ENCODE measurements at regions not wholly inside any gene's neighbourhood (a gene's known extent, or its start where the extent isn't known, plus 50 kb on each side); places are given as distances from the start of the nearest gene placed in this dataset.

DNA sequence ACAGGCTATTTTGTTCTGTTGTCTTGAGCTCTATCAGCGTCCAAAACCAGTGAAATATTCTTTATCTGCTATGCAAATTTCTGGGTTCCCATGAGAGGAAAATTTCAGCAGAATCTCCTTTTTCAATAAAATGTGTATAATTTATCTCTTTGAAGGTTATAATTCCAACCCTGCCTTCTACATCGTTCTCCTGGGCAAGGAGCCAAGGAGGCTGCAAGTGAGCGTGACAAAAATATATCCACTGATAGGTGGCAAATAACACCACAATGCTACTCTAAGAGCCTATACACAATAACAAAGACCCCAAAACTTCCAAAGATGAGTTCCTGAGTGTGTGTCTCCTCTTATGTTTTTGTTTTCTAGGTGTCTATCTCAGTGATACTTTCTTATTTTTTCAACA lies 664.7 kb upstream of the SORCS1 start:
- no peak overlapping the region for H3K4me2 ChIP-seq (ENCODE audit: low read depth, low read length)
- no peaks in the 10 kb centered on the region; the same call in 1 of the 2 replicates for H3K9me3 ChIP-seq (ENCODE audit: control insufficient read depth, insufficient read depth, low read length)
- no peak for DNase-seq
- ChIA-PET CTCF (no interaction called here), POLR2A (ENCODE audit: unreplicated experiment) (no interaction called here)
- H3K9ac ChIP-seq (ENCODE audit: low read depth, low read length) = no peak overlapping the region
- no peaks in the 10 kb centered on the region for H3K4me1 ChIP-seq (ENCODE audit: control insufficient read depth, insufficient read depth, low read length)
- H2AK9ac ChIP-seq (replicated peaks; ENCODE audit: low read depth, low read length, poor library complexity) = no peak overlapping the region
- no peaks in the 10 kb centered on the region for H3K27me3 ChIP-seq (ENCODE audit: control insufficient read depth, insufficient read depth, low read length)
- H2BK5ac ChIP-seq (ENCODE audit: low read depth, low read length, poor library complexity, severe bottlenecking) = no peak overlapping the region
- in situ Hi-C loops (cut with MboI; ENCODE audit: low sequenced_read_pairs) (no loop called here), dilution Hi-C loops (cut with HindIII; ENCODE audit: low sequenced_read_pairs, unreplicated experiment) (no loop called here), intact Hi-C loops (cut with micrococcal nuclease) (no loop called here)
- no peak overlapping the region for H3K14ac ChIP-seq (replicated peaks; ENCODE audit: low read depth, low read length)
- H2BK15ac ChIP-seq (ENCODE audit: low read depth, low read length) = no peak overlapping the region
- no peaks in the 10 kb centered on the region for H3K79me1 ChIP-seq (ENCODE audit: low read depth in 1 of 2, low read length in 2 of 2)
- no peak overlapping the region for H3K27ac ChIP-seq (ENCODE audit: insufficient read depth, low read length)
- H3K18ac ChIP-seq (ENCODE audit: low read depth, low read length) = no peak overlapping the region
- TF ChIP-seq, protein P1, sequence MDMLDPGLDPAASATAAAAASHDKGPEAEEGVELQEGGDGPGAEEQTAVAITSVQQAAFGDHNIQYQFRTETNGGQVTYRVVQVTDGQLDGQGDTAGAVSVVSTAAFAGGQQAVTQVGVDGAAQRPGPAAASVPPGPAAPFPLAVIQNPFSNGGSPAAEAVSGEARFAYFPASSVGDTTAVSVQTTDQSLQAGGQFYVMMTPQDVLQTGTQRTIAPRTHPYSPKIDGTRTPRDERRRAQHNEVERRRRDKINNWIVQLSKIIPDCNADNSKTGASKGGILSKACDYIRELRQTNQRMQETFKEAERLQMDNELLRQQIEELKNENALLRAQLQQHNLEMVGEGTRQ (IDR thresholded peaks at IDR 0.05; ENCODE audit: low read depth, low read length) = no peak
- TF ChIP-seq MXI1 (IDR thresholded peaks at IDR 0.05; ENCODE audit: borderline replicate concordance, low read depth, low read length) = no peak
- TF ChIP-seq, protein P2, sequence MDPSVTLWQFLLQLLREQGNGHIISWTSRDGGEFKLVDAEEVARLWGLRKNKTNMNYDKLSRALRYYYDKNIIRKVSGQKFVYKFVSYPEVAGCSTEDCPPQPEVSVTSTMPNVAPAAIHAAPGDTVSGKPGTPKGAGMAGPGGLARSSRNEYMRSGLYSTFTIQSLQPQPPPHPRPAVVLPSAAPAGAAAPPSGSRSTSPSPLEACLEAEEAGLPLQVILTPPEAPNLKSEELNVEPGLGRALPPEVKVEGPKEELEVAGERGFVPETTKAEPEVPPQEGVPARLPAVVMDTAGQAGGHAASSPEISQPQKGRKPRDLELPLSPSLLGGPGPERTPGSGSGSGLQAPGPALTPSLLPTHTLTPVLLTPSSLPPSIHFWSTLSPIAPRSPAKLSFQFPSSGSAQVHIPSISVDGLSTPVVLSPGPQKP (IDR thresholded peaks at IDR 0.05; ENCODE audit: borderline replicate concordance, low read depth, low read length) = no peak
- no peak for TF ChIP-seq CEBPB (IDR thresholded peaks at IDR 0.05; ENCODE audit: low read depth, low read length)
- TF ChIP-seq MAFK (IDR thresholded peaks at IDR 0.05; ENCODE audit: low read depth, low read length) = no peak
- H3K56ac ChIP-seq (ENCODE audit: extremely low read depth, insufficient read depth, low read length) = no peak overlapping the region
- no peaks in the 10 kb centered on the region for H4K20me1 ChIP-seq (ENCODE audit: insufficient read depth, low read length)
- H3K23ac ChIP-seq (ENCODE audit: low read depth, low read length) = no peak overlapping the region
- no peak overlapping the region for H3K4me3 ChIP-seq (ENCODE audit: insufficient read depth, low read depth, low read length)
- H4K91ac ChIP-seq (ENCODE audit: insufficient read depth, low read depth, low read length) = no peak overlapping the region
- no peak overlapping the region for H2AFZ ChIP-seq (replicated peaks; ENCODE audit: low read length, poor library complexity)
- ATAC-seq (ENCODE audit: low read depth) = no peak
- BruUV-seq (replicated peaks) = no TSS peak
- no peak overlapping the region for H3K4ac ChIP-seq (ENCODE audit: low read depth, low read length)
- H4K5ac ChIP-seq (ENCODE audit: low read depth, low read length) = no peak overlapping the region
- H4K8ac ChIP-seq (ENCODE audit: low read depth in 2 of 2, low read length in 2 of 2) = no peak overlapping the region
- no peaks in the 10 kb centered on the region for H3K36me3 ChIP-seq (ENCODE audit: control insufficient read depth, insufficient read depth, low read length)
- H2BK120ac ChIP-seq (ENCODE audit: low read depth, low read length) = no peak overlapping the region
- no peak overlapping the region for H2BK20ac ChIP-seq (ENCODE audit: low read depth, low read length)
- WGBS, 2 experiments (ENCODE audit: extremely low coverage in 2 of 2, insufficient read length in 1 of 2) = no CpG with 5 or more reads among the region's 3 CpGs
- no peak overlapping the region for H2AK5ac ChIP-seq (ENCODE audit: low read depth, low read length)
- H3K9me1 ChIP-seq (ENCODE audit: insufficient read depth, low read length) = no peaks in the 10 kb centered on the region

Data from IMR-90 (cell line).